ENCODE measurements at regions not wholly inside any gene's neighbourhood (a gene's known extent, or its start where the extent isn't known, plus 50 kb on each side); places are given as distances from the start of the nearest gene placed in this dataset.

GRCh38 chr20:22214296-22214695 lies 370.1 kb downstream of the FOXA2 start:
- Histone ChIP-seq H3K36me3 (ENCODE audit: control insufficient read depth in 2 of 4, insufficient read depth in 4 of 4, low read length in 3 of 4) (no peaks in the 10 kb centered on the region), H3K27me3 (replicated peaks in 1 of 4; ENCODE audit: control insufficient read depth in 3 of 4, extremely low read depth in 1 of 4, insufficient read depth in 3 of 4, low read length in 3 of 4) (no peaks in the 10 kb centered on the region), H3K4me1 (replicated peaks in 1 of 4; ENCODE audit: control insufficient read depth in 3 of 4, insufficient read depth in 4 of 4, low read length in 3 of 4) (peaks cover 0 to 8% (median 4%) of the 10 kb centered on the region in 4 experiments; a peak in 4 of 7 replicates), H3K23ac (ENCODE audit: insufficient read length) (no peak overlapping the region), H3K4ac (replicated peaks; ENCODE audit: insufficient read length, low read depth, low read length) (no peak overlapping the region), H4K91ac (replicated peaks; ENCODE audit: insufficient read length, low read length) (no peak overlapping the region), H3K79me2 (ENCODE audit: control insufficient read depth in 1 of 2, insufficient read depth in 2 of 2, low read length in 2 of 2) (no peaks in the 10 kb centered on the region), H2BK5ac (ENCODE audit: low read depth, low read length) (no peak overlapping the region), H4K20me1 (replicated peaks in 1 of 2; ENCODE audit: control insufficient read depth in 1 of 2, insufficient read depth in 2 of 2, low read length in 2 of 2) (no peaks in the 10 kb centered on the region), H3K9me3 (ENCODE audit: insufficient read depth in 2 of 2, low read depth in 1 of 2, low read length in 1 of 2) (no peaks in the 10 kb centered on the region), H3K27ac (ENCODE audit: low read depth, low read length) (no peak overlapping the region), H3K18ac (ENCODE audit: extremely low read depth, low read length) (no peak overlapping the region), H2BK12ac (ENCODE audit: low read depth, low read length) (no peak overlapping the region), H2BK20ac (ENCODE audit: low read length) (no peak overlapping the region), H3K9ac (replicated peaks in 1 of 4; ENCODE audit: extremely low read depth in 1 of 4, low read depth in 3 of 4, low read length in 3 of 4) (no peak overlapping the region), H3K14ac (ENCODE audit: insufficient read length) (no peak overlapping the region), H2AFZ (ENCODE audit: low read length) (peak overlapping the region; percentile 77; the same call in 1 of the 2 replicates), H2BK120ac (replicated peaks; ENCODE audit: low read depth, low read length) (no peak overlapping the region), H4K8ac (ENCODE audit: extremely low read depth, insufficient read depth, low read length) (no peak overlapping the region), H3K4me2 (ENCODE audit: insufficient read depth in 1 of 2, low read depth in 2 of 2, low read length in 2 of 2) (no peak overlapping the region), H2BK15ac (ENCODE audit: low read length) (no peak overlapping the region), H4K5ac (ENCODE audit: insufficient read length, low read depth, low read length) (no peak overlapping the region), H3K56ac (replicated peaks; ENCODE audit: insufficient read length, low read depth, low read length) (no peak overlapping the region), H3K79me1 (ENCODE audit: low read depth, low read length) (no peaks in the 10 kb centered on the region), H3K4me3 (ENCODE audit: extremely low read depth in 1 of 4, insufficient read depth in 2 of 4, low read depth in 3 of 4, low read length in 4 of 4) (no peak overlapping the region), H3K23me2 (ENCODE audit: low read depth, low read length) (no peaks in the 10 kb centered on the region), H2AK5ac (ENCODE audit: low read depth, low read length) (no peak overlapping the region)
- no peak for FAIRE-seq
- WGBS, 2 experiments (ENCODE audit: extremely low coverage in 1 of 2, insufficient coverage in 1 of 2, insufficient read length in 1 of 2, insufficient replicate concordance in 2 of 2, low coverage in 1 of 2, low lambda C conversion rate in 2 of 2, missing lambda C conversion rate in 1 of 2) = 94% methylated on average over 3 of the region's 3 CpGs; no CpG with 5 or more reads in 1 of the 2 experiments
- DNase-seq (ENCODE audit: low read depth in 1 of 2, low spot score in 2 of 2) = no peak
- POLR2A ChIA-PET (ENCODE audit: partially characterized antibody) = interaction anchor here (0.6 kb wide), 1 partner anchor 14 kb away, joined by 3 read pairs; no protein-coding TSS in a partner anchor
- CTCF ChIA-PET (ENCODE audit: partially characterized antibody) = interaction anchor here (0.9 kb wide), 1 partner anchor 450 kb away, joined by 3 read pairs; no protein-coding TSS in a partner anchor
- no peak for TF ChIP-seq FOSL1 (IDR thresholded peaks at IDR 0.05; ENCODE audit: insufficient read depth, low read depth, low read length)
- no peak for TF ChIP-seq PHF8 (conservative IDR thresholded peaks at IDR 0.05; ENCODE audit: low read depth, low read length)
- TF ChIP-seq RXRA (IDR thresholded peaks at IDR 0.05; ENCODE audit: insufficient read depth, low read depth, low read length) = no peak
- TF ChIP-seq RFX5 (IDR thresholded peaks at IDR 0.05; ENCODE audit: borderline replicate concordance, low read depth, low read length) = no peak
- no peak for TF ChIP-seq TCF12 (IDR thresholded peaks at IDR 0.05; ENCODE audit: low read depth, low read length)
- TF ChIP-seq CHD1 (IDR thresholded peaks at IDR 0.05; ENCODE audit: low read depth, low read length) = no peak
- TF ChIP-seq SIN3A (conservative IDR thresholded peaks at IDR 0.05 in 1 of 2, IDR thresholded peaks at IDR 0.05 in 1 of 2; ENCODE audit: low read depth in 1 of 2, low read length in 2 of 2) = no peak
- TF ChIP-seq HDAC6 (IDR thresholded peaks at IDR 0.05; ENCODE audit: low read depth, low read length) = no peak
- no peak for TF ChIP-seq EP300 (IDR thresholded peaks at IDR 0.05; ENCODE audit: borderline replicate concordance in 1 of 2, low read depth in 2 of 2, low read length in 2 of 2)
- no peak for TF ChIP-seq NRF1 (IDR thresholded peaks at IDR 0.05; ENCODE audit: low read depth, low read length)
- TF ChIP-seq USF2 (IDR thresholded peaks at IDR 0.05; ENCODE audit: low read length) = no peak
- TF ChIP-seq EZH2 (IDR thresholded peaks at IDR 0.05; ENCODE audit: low read depth, low read length, severe bottlenecking) = no peak
- TF ChIP-seq SUZ12 (IDR thresholded peaks at IDR 0.05; ENCODE audit: low read length) = no peak

Measured in H1 (cell line).